ENCODE measurements at regions not wholly inside any gene's neighbourhood (a gene's known extent, or its start where the extent isn't known, plus 50 kb on each side); places are given as distances from the start of the nearest gene placed in this dataset.

DNA sequence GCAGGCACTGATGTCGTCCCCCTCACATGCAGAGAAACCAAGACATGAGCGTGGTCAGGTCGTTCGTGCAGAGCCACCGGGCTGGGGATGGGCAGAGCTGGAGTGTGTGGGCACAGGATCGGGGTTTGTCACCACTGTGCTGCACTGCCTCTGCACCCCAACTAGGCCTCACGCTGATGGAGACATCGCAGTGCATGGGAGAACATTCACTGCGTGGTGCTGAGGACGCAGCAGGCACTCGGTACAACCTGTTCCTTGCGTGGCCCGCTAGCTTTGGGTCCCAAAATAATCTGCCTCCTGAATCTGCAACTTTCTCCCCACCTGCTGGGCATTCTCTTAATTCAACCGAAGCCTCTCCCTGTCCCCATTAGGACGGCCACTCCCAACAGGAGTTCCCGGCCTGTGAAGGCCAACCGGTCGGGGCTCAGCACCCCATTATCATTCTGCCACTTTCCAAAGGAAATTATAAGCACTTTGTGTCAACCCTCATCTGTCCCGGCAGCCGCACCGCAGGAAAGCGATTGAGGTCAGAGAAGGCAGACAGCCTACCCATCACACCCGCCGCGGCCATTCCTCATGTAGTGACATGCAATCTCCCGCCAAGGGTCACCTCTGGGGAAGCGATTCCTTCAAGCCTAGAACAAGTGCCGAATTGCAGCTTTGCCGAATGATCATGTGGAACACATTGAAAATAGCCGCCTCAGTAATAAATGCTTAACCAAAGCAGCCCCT lies 490.4 kb downstream of the MN1 start:
- H3K27ac ChIP-seq (ENCODE audit: low read length): no peak overlapping the region
- no peak for DNase-seq
- no peaks in the 10 kb centered on the region for H3K9me3 ChIP-seq (replicated peaks; ENCODE audit: insufficient read depth, low read length)
- H3K79me2 ChIP-seq (ENCODE audit: low read length): no peaks in the 10 kb centered on the region
- no peak overlapping the region for H2AFZ ChIP-seq (ENCODE audit: low read length)
- no peak overlapping the region for H3K9ac ChIP-seq (ENCODE audit: low read length)
- H3K4me3 ChIP-seq (ENCODE audit: low read length): no peak overlapping the region
- TF ChIP-seq EZH2phosphoT487 (IDR thresholded peaks at IDR 0.05; ENCODE audit: low read length) (no peak), EZH2 (optimal IDR thresholded peaks at IDR 0.05; ENCODE audit: low read depth, low read length) (no peak)
- TF ChIP-seq, protein P1, sequence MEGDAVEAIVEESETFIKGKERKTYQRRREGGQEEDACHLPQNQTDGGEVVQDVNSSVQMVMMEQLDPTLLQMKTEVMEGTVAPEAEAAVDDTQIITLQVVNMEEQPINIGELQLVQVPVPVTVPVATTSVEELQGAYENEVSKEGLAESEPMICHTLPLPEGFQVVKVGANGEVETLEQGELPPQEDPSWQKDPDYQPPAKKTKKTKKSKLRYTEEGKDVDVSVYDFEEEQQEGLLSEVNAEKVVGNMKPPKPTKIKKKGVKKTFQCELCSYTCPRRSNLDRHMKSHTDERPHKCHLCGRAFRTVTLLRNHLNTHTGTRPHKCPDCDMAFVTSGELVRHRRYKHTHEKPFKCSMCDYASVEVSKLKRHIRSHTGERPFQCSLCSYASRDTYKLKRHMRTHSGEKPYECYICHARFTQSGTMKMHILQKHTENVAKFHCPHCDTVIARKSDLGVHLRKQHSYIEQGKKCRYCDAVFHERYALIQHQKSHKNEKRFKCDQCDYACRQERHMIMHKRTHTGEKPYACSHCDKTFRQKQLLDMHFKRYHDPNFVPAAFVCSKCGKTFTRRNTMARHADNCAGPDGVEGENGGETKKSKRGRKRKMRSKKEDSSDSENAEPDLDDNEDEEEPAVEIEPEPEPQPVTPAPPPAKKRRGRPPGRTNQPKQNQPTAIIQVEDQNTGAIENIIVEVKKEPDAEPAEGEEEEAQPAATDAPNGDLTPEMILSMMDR (IDR thresholded peaks at IDR 0.05; ENCODE audit: low read length): no peak
- H3K36me3 ChIP-seq (replicated peaks; ENCODE audit: insufficient read depth, low read length): no peaks in the 10 kb centered on the region
- no peaks in the 10 kb centered on the region for H4K20me1 ChIP-seq (ENCODE audit: insufficient read depth, low read length)
- no peaks in the 10 kb centered on the region for H3F3A ChIP-seq (ENCODE audit: insufficient read depth, low read length)
- H3K27me3 ChIP-seq (replicated peaks; ENCODE audit: insufficient read depth, low read length): peaks cover 42% of the 10 kb centered on the region
- H3K4me2 ChIP-seq (ENCODE audit: low read depth, low read length): no peak overlapping the region
- no peaks in the 10 kb centered on the region for H3K4me1 ChIP-seq (ENCODE audit: low read length)
- no peaks in the 10 kb centered on the region for H3K9me2 ChIP-seq (replicated peaks; ENCODE audit: insufficient read depth, low read length)

GRCh38 chr22:27311698-27312550 lies 489.6 kb downstream of the MN1 start:
- H3K79me2 ChIP-seq (ENCODE audit: low read length): no peaks in the 10 kb centered on the region
- H3K27ac ChIP-seq (ENCODE audit: low read length): no peak overlapping the region
- H3K4me3 ChIP-seq (ENCODE audit: low read length): no peak overlapping the region
- H3F3A ChIP-seq (ENCODE audit: insufficient read depth, low read length): no peaks in the 10 kb centered on the region
- H3K4me2 ChIP-seq (ENCODE audit: low read depth, low read length): no peak overlapping the region
- DNase-seq: no peak
- H3K27me3 ChIP-seq (replicated peaks; ENCODE audit: insufficient read depth, low read length): peaks cover 49% of the 10 kb centered on the region
- no peak overlapping the region for H2AFZ ChIP-seq (ENCODE audit: low read length)
- no peaks in the 10 kb centered on the region for H3K9me2 ChIP-seq (replicated peaks; ENCODE audit: insufficient read depth, low read length)
- H4K20me1 ChIP-seq (ENCODE audit: insufficient read depth, low read length): no peaks in the 10 kb centered on the region
- TF ChIP-seq EZH2phosphoT487 (IDR thresholded peaks at IDR 0.05; ENCODE audit: low read length) (no peak), EZH2 (optimal IDR thresholded peaks at IDR 0.05; ENCODE audit: low read depth, low read length) (no peak)
- TF ChIP-seq, protein P1 (IDR thresholded peaks at IDR 0.05; ENCODE audit: low read length): no peak
- H3K9me3 ChIP-seq (replicated peaks; ENCODE audit: insufficient read depth, low read length): no peaks in the 10 kb centered on the region
- H3K36me3 ChIP-seq (replicated peaks; ENCODE audit: insufficient read depth, low read length): no peaks in the 10 kb centered on the region
- no peaks in the 10 kb centered on the region for H3K4me1 ChIP-seq (ENCODE audit: low read length)
- no peak overlapping the region for H3K9ac ChIP-seq (ENCODE audit: low read length)

DNA sequence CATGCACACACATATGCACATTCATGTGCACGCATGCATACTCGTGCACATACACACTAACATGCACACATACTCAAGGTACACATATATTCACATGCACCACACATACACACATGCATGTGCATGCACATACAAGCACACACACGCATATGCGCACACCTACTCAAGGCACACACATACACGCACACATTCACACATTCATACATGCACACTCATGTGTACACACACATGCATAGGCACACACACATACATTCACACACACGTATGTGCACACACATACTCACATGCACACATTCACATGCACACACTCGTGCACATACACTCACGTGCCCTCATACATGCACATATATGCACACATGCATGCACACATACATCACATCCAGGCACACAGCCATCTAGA lies 489.0 kb downstream of the MN1 start:
- no peaks in the 10 kb centered on the region for H4K20me1 ChIP-seq (ENCODE audit: insufficient read depth, low read length)
- H3K36me3 ChIP-seq (replicated peaks; ENCODE audit: insufficient read depth, low read length): no peaks in the 10 kb centered on the region
- no peak for DNase-seq
- no peak overlapping the region for H2AFZ ChIP-seq (ENCODE audit: low read length)
- no peaks in the 10 kb centered on the region for H3K9me3 ChIP-seq (replicated peaks; ENCODE audit: insufficient read depth, low read length)
- no peak overlapping the region for H3K4me2 ChIP-seq (ENCODE audit: low read depth, low read length)
- H3K27me3 ChIP-seq (replicated peaks; ENCODE audit: insufficient read depth, low read length): peaks cover 55% of the 10 kb centered on the region
- no peaks in the 10 kb centered on the region for H3K79me2 ChIP-seq (ENCODE audit: low read length)
- no peaks in the 10 kb centered on the region for H3F3A ChIP-seq (ENCODE audit: insufficient read depth, low read length)
- no peak overlapping the region for H3K27ac ChIP-seq (ENCODE audit: low read length)
- H3K4me3 ChIP-seq (ENCODE audit: low read length): no peak overlapping the region
- no peaks in the 10 kb centered on the region for H3K4me1 ChIP-seq (ENCODE audit: low read length)
- no peaks in the 10 kb centered on the region for H3K9me2 ChIP-seq (replicated peaks; ENCODE audit: insufficient read depth, low read length)
- H3K9ac ChIP-seq (ENCODE audit: low read length): no peak overlapping the region
- TF ChIP-seq, protein P1 (IDR thresholded peaks at IDR 0.05; ENCODE audit: low read length): no peak
- no peak for TF ChIP-seq EZH2phosphoT487 (IDR thresholded peaks at IDR 0.05; ENCODE audit: low read length)
- TF ChIP-seq EZH2 (optimal IDR thresholded peaks at IDR 0.05; ENCODE audit: low read depth, low read length): no peak

Data from MM.1S (cell line).